Activated CD4-positive, alpha-beta memory T cell treated with anti-CD3 and anti-CD28 coated beads, Interleukin-2, amount 10 ng/mL, durations not matched to agents 7 days and 5 days (primary cell): ENCODE measurements at regions not wholly inside any gene's neighbourhood (a gene's known extent, or its start where the extent isn't known, plus 50 kb on each side); places are given as distances from the start of the nearest gene placed in this dataset.

Experiments
- CTCF ChIA-PET: fragments of 350-600 bp; sonication (Branson Sonifier 250); formaldehyde crosslinking; loops from one replicate; lab custom pipeline; 2021; ENCODE audit warnings: antibody characterized with exemption, inconsistent platforms; lab: Charles Lee
- POLR2A ChIA-PET: fragments of 350-600 bp; sonication (Branson Sonifier 250); formaldehyde crosslinking; loops from one replicate; lab custom pipeline; 2021; ENCODE audit warnings: antibody characterized with exemption; lab: Charles Lee
- DNase-seq: peaks from one replicate; pipeline ENCODE4 v3.0.0-alpha.2; 2020
- H3K27ac Mint-ChIP-seq: one replicate; pipeline ENCODE4 v1.8.0; 2021; ENCODE audit warnings: mild to moderate bottlenecking, mixed read lengths
- H3K27me3 Mint-ChIP-seq: one replicate; pipeline ENCODE4 v1.8.0; 2021; ENCODE audit warnings: mixed read lengths
- H3K36me3 Mint-ChIP-seq: one replicate; pipeline ENCODE4 v1.8.0; 2021; ENCODE audit warnings: low read depth, mixed read lengths
- H3K4me1 Mint-ChIP-seq: one replicate; pipeline ENCODE4 v1.8.0; 2021; ENCODE audit warnings: mixed read lengths
- H3K4me3 Mint-ChIP-seq: one replicate; pipeline ENCODE4 v1.8.0; 2021; ENCODE audit warnings: mild to moderate bottlenecking, mixed read lengths
- H3K9me3 Mint-ChIP-seq: one replicate; pipeline ENCODE4 v1.8.0; 2021; ENCODE audit warnings: mixed read lengths

DNA sequence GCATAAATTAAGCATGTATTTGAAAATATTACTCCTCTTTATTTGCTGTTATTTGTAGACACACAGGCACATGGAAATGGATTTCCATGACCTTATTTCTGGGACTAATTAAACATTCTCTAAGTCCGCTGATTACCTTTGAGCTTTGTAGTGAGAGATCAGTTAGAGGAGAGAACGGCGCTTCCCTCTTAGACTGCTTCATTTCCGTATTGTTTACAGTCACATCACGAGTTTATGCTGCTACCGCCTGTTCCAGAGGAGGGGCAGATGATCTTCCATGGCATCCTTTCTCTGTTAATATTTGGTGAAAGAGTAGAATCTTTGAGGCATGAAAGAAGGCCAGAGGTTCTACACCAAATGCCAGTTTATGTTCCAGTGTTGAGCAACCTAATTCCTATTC, 404.4 kb downstream of the TRIB2 start:
- Mint-ChIP-seq H3K4me1 (no peaks in the 10 kb centered on the region), H3K9me3 (no peaks in the 10 kb centered on the region), H3K27ac (no peak overlapping the region), H3K27me3 (no peaks in the 10 kb centered on the region), H3K4me3 (no peak overlapping the region), H3K36me3 (no peaks in the 10 kb centered on the region)
- no peak for DNase-seq
- ChIA-PET CTCF (no interaction called here), POLR2A (no interaction called here)

DNA sequence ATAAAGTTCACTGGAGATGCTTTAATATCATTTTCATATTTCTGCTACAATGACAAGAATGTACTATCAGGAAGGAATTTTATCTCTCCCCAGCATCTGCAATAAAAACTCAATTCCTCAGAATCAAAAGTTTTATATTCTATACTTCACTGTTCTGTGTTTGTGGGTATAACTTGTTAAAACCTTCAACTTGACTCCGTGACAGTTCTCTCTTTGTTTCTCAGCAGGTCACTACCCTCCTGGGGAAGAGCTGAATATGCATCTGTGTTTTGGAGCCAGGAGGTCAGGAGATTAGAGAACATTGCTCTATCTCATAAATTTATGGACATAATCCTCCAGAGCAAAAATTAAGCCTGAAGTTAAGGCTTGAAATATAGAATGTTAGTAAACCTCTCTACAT, 411.4 kb downstream of the TRIB2 start:
- H3K9me3 Mint-ChIP-seq, result no peaks in the 10 kb centered on the region
- ChIA-PET CTCF (no interaction called here), POLR2A (no interaction called here)
- H3K27ac Mint-ChIP-seq, result no peak overlapping the region
- no peak for DNase-seq
- H3K36me3 Mint-ChIP-seq, result no peaks in the 10 kb centered on the region
- H3K4me1 Mint-ChIP-seq, result no peaks in the 10 kb centered on the region
- no peak overlapping the region for H3K4me3 Mint-ChIP-seq
- H3K27me3 Mint-ChIP-seq, result peaks cover 2% of the 10 kb centered on the region

DNA sequence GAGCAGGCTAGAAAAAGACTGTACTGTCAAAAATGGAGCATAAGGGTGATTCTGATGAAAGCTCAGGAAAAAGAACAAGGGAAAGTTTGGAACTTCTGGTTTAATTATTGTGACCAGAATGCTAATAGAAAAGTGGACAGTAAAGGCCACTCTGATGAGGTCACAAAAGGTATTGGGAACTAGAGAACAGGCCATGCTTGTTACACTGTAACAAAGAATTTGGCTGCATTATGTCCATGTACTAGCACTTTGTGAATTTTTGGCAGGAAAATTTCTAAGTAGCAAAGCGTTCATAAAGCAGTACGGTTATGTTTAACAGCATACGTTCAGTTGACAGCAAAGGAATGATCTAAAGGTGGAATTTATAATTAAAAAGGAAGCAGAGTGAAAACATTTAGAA, 418.6 kb downstream of the TRIB2 start:
- H3K27ac Mint-ChIP-seq, result no peak overlapping the region
- no peaks in the 10 kb centered on the region for H3K36me3 Mint-ChIP-seq
- no peaks in the 10 kb centered on the region for H3K27me3 Mint-ChIP-seq
- POLR2A ChIA-PET, result no interaction called here
- CTCF ChIA-PET, result no interaction called here
- no peaks in the 10 kb centered on the region for H3K4me1 Mint-ChIP-seq
- no peak for DNase-seq
- no peaks in the 10 kb centered on the region for H3K9me3 Mint-ChIP-seq
- H3K4me3 Mint-ChIP-seq, result no peak overlapping the region

DNA sequence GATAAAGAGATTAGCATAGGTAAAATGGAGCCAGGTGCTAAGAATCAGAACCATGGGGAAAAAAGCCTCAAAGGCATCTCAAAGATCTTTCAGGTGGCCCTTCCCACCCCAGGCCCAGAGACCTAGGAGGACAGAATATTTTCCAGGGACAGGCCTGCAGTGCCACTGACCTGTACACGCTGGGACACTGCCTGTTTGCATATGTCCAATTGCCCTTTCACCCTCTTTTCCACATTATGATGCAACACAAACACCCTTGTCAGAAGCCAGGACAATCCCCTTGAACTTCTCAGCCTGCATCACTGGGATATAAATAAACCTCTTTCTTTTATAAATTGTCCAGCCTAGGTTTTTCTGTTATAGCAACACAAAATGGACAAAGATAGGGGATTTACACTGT, 419.1 kb downstream of the TRIB2 start:
- no peaks in the 10 kb centered on the region for H3K4me1 Mint-ChIP-seq
- no peak for DNase-seq
- no peak overlapping the region for H3K27ac Mint-ChIP-seq
- no peaks in the 10 kb centered on the region for H3K9me3 Mint-ChIP-seq
- POLR2A ChIA-PET, result no interaction called here
- CTCF ChIA-PET, result no interaction called here
- H3K27me3 Mint-ChIP-seq, result no peaks in the 10 kb centered on the region
- no peak overlapping the region for H3K4me3 Mint-ChIP-seq
- H3K36me3 Mint-ChIP-seq, result no peaks in the 10 kb centered on the region

DNA sequence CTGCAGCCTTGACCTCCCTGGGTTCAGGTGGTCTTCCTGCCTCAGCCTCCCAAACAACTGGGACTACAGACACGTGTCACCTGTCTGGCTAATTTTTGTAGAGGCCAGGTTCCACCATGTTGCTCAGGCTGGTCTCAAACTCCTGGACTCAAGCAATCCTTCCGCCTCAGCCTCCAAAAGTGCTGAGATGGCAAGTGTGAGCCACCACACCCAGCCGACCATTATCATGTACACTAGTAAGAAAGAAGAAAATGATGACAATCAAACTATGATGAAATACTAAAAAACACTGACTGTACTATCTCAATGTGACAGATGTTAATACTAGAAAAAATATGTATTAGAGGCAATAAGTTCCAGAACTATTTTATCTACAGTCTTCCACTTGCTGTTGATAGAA, 420.9 kb downstream of the TRIB2 start:
- no peak overlapping the region for H3K4me3 Mint-ChIP-seq
- no peaks in the 10 kb centered on the region for H3K4me1 Mint-ChIP-seq
- no peak for DNase-seq
- no peaks in the 10 kb centered on the region for H3K9me3 Mint-ChIP-seq
- no peak overlapping the region for H3K27ac Mint-ChIP-seq
- ChIA-PET POLR2A (no interaction called here), CTCF (no interaction called here)
- no peaks in the 10 kb centered on the region for H3K27me3 Mint-ChIP-seq
- no peaks in the 10 kb centered on the region for H3K36me3 Mint-ChIP-seq

DNA sequence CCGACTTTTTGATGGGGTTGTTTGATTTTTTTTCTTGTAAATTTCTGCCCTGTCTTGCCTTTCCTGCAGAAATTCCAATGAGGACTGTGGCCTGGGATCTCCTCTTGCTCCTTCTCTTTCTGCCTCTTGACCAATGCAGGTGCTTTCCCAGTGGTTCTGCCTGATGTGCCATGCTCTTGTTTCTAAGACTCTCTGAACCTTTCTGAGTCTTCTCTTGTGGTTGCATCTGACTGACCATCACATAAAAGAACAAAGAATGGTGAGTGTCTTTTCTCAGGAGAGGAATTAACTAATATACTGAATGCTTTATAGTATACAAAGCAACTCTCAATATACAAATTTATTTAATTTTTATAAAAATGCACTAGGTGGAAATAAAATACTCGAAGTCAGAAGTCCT, 424.6 kb downstream of the TRIB2 start:
- no peak for DNase-seq

DNA sequence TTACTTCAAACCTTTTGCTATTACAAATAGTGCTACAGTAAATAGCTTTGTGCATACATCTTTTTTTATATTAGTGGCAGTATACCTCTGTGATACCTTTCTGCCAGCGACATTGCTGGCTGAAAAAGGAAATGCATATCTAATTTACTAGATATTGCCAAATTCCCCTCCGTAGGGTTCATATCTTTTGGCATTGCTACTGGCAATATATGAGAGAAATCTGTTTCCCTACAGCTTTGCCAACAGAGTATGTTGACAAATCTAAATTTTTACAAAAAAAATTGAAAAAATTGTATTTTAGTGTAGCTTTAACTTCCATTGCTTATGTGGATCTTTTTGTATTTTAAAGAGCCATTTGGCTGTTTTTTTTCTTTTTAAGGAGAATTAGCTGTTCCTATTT, 426.7 kb downstream of the TRIB2 start:
- Mint-ChIP-seq H3K9me3 (no peaks in the 10 kb centered on the region), H3K27me3 (no peaks in the 10 kb centered on the region), H3K27ac (no peak overlapping the region), H3K36me3 (no peaks in the 10 kb centered on the region), H3K4me3 (no peak overlapping the region), H3K4me1 (no peaks in the 10 kb centered on the region)
- ChIA-PET POLR2A (no interaction called here), CTCF (no interaction called here)
- no peak for DNase-seq

More for the DNA sequence above, 424.6 kb downstream of the TRIB2 start:
- POLR2A ChIA-PET, result no interaction called here
- Mint-ChIP-seq H3K27ac (no peak overlapping the region), H3K4me1 (no peaks in the 10 kb centered on the region), H3K27me3 (no peaks in the 10 kb centered on the region), H3K36me3 (no peaks in the 10 kb centered on the region), H3K4me3 (no peak overlapping the region), H3K9me3 (no peaks in the 10 kb centered on the region)
- CTCF ChIA-PET, result no interaction called here

DNA sequence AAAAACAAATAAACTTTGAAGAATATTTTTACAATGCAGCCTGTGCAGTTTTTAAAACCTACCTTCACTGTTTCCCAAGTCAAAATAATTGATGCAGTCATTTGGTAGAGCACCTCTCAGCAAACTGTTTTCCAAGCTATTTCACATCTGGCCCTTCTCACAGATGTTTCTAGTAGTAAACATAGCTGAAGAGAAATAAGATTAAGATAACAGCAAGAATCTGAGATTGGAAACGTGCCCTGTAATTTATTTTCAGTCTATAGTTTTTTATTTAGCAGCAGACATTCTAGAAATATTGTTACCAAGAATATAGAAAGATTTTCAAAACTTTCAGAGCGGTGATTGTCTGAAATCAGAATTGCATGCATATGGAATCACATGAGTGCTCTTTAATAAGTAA, 440.2 kb downstream of the TRIB2 start:
- DNase-seq, result no peak
- H3K27me3 Mint-ChIP-seq, result no peaks in the 10 kb centered on the region

DNA sequence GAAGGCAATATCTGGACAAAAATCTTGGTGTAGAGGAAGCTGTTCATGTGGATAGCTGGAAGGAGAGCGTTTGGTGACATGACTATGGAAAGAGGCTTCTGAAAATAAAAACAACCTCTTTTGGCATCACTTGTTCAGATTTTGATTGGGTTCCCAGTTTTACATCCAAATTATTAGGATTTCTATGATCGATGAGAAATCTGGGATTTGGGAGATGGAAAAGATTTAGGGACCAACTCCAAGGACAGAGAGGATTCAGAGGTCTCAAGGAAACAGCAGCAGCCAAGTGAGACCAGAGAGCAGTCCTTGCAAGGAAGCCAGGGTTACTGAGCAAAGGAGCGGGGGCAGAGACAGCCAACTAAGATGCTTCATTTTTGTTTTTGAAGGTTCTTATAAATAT, 441.7 kb downstream of the TRIB2 start:
- no peaks in the 10 kb centered on the region for H3K4me1 Mint-ChIP-seq
- no peaks in the 10 kb centered on the region for H3K9me3 Mint-ChIP-seq
- ChIA-PET POLR2A (no interaction called here), CTCF (no interaction called here)
- no peaks in the 10 kb centered on the region for H3K27me3 Mint-ChIP-seq
- no peaks in the 10 kb centered on the region for H3K36me3 Mint-ChIP-seq
- DNase-seq, result no peak
- H3K27ac Mint-ChIP-seq, result no peak overlapping the region
- no peak overlapping the region for H3K4me3 Mint-ChIP-seq

More for the DNA sequence above, 440.2 kb downstream of the TRIB2 start:
- H3K4me3 Mint-ChIP-seq, result no peak overlapping the region
- no peaks in the 10 kb centered on the region for H3K4me1 Mint-ChIP-seq
- H3K27ac Mint-ChIP-seq, result no peak overlapping the region
- H3K9me3 Mint-ChIP-seq, result no peaks in the 10 kb centered on the region
- no peaks in the 10 kb centered on the region for H3K36me3 Mint-ChIP-seq
- ChIA-PET CTCF (no interaction called here), POLR2A (no interaction called here)

DNA sequence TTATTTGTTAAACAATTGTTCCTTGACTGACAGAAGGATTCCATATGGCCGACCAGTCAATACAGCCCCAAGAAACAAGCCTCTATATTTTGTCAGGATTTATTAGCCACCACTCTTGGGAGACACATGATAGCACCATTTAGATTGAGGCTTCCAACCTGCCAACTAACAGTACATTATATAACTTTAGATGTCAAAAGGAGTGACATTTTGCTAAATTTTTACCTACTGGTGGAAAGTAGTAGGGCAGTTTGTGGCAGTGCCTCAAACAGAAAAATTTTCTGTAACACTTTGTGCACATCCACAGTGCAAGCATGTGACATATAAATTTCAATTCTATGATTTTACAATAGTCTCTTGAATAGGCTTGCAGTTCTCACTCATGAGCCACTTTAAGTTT, 464.0 kb downstream of the TRIB2 start:
- H3K4me1 Mint-ChIP-seq, result no peaks in the 10 kb centered on the region
- ChIA-PET POLR2A (no interaction called here), CTCF (no interaction called here)
- no peaks in the 10 kb centered on the region for H3K27me3 Mint-ChIP-seq
- no peak overlapping the region for H3K4me3 Mint-ChIP-seq
- no peak overlapping the region for H3K27ac Mint-ChIP-seq
- H3K36me3 Mint-ChIP-seq, result no peaks in the 10 kb centered on the region
- DNase-seq, result no peak
- peaks cover 5% of the 10 kb centered on the region for H3K9me3 Mint-ChIP-seq

DNA sequence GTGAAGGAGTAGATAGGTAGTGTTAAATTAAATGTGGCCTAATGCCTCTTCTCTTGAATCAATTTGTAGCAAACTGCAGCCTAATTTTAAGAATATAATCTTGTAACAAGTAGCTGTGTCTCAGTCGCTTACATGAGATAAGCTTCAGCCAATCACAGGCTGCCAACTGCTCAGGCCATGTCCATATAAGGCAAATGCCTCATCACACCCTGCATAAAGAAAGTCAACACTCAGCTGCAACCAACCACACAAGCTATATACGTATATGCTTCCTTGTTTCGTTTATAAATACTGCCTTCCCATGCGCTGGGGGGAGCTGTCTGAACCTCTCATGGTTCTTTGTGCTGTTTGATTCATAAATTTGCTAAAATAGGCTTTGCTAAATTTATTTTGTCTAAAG, 476.3 kb downstream of the TRIB2 start:
- DNase-seq, result no peak
- no peaks in the 10 kb centered on the region for H3K9me3 Mint-ChIP-seq
- H3K36me3 Mint-ChIP-seq, result no peaks in the 10 kb centered on the region
- no peak overlapping the region for H3K27ac Mint-ChIP-seq
- CTCF ChIA-PET, result interaction anchor here (1.0 kb wide), 1 partner anchor 185 kb away, joined by 3 read pairs; no protein-coding TSS in a partner anchor
- no peak overlapping the region for H3K4me3 Mint-ChIP-seq
- no peaks in the 10 kb centered on the region for H3K27me3 Mint-ChIP-seq
- no peaks in the 10 kb centered on the region for H3K4me1 Mint-ChIP-seq
- POLR2A ChIA-PET, result no interaction called here

DNA sequence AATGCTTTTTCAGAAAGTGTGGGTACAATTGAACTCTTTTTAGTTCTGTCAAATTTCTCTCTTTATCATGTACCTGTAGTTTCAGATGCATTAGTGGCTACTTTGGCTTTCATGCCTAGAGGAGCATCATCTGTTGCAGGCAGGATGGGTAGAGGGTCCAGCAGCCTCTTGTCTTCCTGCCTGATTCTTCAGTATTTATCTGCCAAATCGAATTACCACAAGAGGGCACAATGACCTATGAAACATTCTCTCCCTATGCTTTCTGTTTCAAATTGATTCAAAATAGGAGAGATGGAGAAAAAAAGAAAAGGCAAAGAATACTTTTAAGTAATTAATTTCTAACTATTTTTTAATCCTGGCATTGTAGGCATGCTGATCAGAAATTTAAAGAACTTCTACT, 477.2 kb downstream of the TRIB2 start:
- H3K27ac Mint-ChIP-seq, result no peak overlapping the region
- ChIA-PET POLR2A (no interaction called here), CTCF (no interaction called here)
- no peak overlapping the region for H3K4me3 Mint-ChIP-seq
- H3K9me3 Mint-ChIP-seq, result no peaks in the 10 kb centered on the region
- H3K36me3 Mint-ChIP-seq, result no peaks in the 10 kb centered on the region
- DNase-seq, result no peak
- no peaks in the 10 kb centered on the region for H3K4me1 Mint-ChIP-seq
- H3K27me3 Mint-ChIP-seq, result no peaks in the 10 kb centered on the region

DNA sequence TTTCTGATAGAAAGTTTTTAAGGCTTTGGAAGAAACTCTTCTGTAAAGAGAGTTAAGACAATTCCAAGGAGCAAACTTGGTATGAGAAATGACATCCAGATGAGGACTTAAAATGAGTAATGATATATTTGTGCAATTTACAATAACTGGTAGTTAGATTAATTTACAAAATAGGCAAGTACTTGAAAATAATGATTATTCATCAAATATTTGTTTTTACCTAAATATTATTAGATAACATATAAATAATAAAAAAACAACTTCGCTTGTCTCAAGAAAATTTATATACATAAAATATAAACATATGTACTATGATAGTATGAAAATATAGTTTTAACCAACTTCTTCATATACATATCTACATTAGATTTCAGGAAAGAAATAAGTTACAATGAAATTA, 478.5 kb downstream of the TRIB2 start:
- ChIA-PET CTCF (no interaction called here), POLR2A (no interaction called here)
- Mint-ChIP-seq H3K27ac (no peak overlapping the region), H3K4me3 (no peak overlapping the region), H3K9me3 (no peaks in the 10 kb centered on the region), H3K4me1 (no peaks in the 10 kb centered on the region), H3K36me3 (no peaks in the 10 kb centered on the region), H3K27me3 (no peaks in the 10 kb centered on the region)
- no peak for DNase-seq

DNA sequence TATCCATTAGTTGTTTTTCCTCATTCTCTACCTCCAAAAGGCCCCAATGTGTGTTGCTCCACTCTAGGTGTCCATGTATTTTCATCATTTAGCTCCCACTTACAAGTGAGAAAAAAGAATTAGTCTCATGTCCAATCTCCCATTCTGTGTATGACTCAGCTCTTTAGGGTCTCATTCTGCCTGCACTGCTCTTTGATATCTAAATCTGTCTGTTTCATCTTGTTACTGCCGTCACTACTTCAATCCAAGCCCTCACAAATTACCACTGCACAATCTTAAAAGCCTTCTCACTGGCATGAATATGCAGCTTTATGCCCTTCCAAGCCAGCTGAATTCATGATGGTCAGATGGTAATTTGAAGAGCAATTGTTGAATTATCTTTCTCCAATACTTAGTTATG, 480.5 kb downstream of the TRIB2 start:
- Mint-ChIP-seq H3K36me3 (no peaks in the 10 kb centered on the region), H3K27me3 (no peaks in the 10 kb centered on the region), H3K4me1 (no peaks in the 10 kb centered on the region), H3K9me3 (no peaks in the 10 kb centered on the region), H3K4me3 (no peak overlapping the region), H3K27ac (no peak overlapping the region)
- POLR2A ChIA-PET, result no interaction called here
- CTCF ChIA-PET, result no interaction called here
- no peak for DNase-seq

DNA sequence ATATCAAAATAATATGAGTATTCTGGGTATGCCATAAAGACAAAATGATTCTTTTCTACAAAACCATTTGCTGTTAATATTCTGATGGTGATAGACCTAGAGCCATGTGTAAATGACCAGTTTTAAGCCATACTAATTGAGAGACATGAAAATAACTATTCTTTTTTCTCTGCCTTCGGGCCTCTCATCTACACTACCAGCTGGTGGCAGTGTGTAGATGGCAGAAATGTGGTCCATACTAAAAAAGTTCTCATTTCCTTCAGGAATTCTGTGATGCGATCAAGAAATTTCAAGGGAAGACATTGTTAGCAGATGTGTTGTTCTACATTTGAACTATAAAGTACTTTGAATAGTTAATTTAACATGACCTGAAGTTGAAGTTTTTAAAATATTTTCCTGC, 485.2 kb downstream of the TRIB2 start:
- Mint-ChIP-seq H3K4me3 (no peak overlapping the region), H3K36me3 (no peaks in the 10 kb centered on the region), H3K27ac (no peak overlapping the region), H3K27me3 (no peaks in the 10 kb centered on the region), H3K4me1 (no peaks in the 10 kb centered on the region), H3K9me3 (no peaks in the 10 kb centered on the region)
- ChIA-PET CTCF (no interaction called here), POLR2A (no interaction called here)
- DNase-seq, result no peak
